HG03095 (cell line): ENCODE measurements at regions not wholly inside any gene's neighbourhood (a gene's known extent, or its start where the extent isn't known, plus 50 kb on each side); places are given as distances from the start of the nearest gene placed in this dataset.

Source experiments
- ATAC-seq: cut with Tn5 transposase; IDR thresholded peaks from one replicate; pipeline ENCODE4 v1.9.1; 2021; ENCODE audit warnings: moderate library complexity; ENCODE audit not compliant: unreplicated experiment

GRCh38 chr14:85987292-85987691, 457.3 kb downstream of the FLRT2 start:
- ATAC-seq, result no peak

GRCh38 chr14:85978582-85979250, 448.8 kb downstream of the FLRT2 start:
- ATAC-seq, result no peak

DNA sequence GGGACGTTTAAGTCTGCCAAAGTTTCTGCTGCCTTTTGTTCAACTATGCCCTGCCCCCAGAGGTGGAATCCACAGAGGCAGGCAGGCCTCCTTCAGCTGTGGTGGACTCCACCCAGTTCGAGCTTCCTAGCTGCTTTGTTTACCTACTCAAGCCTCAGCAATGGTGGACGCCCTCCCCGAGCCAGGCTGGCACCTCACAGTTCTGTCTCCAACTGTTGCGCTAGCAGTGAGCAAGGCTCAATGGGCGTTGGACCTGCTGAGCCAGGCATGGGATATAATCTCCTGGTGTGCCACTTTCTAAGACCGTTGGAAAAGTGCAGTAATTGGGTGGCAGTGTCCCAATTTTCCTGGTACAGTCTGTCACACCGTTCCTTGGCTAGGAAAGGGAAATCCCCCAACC, 444.7 kb downstream of the FLRT2 start:
- ATAC-seq, result no peak

DNA sequence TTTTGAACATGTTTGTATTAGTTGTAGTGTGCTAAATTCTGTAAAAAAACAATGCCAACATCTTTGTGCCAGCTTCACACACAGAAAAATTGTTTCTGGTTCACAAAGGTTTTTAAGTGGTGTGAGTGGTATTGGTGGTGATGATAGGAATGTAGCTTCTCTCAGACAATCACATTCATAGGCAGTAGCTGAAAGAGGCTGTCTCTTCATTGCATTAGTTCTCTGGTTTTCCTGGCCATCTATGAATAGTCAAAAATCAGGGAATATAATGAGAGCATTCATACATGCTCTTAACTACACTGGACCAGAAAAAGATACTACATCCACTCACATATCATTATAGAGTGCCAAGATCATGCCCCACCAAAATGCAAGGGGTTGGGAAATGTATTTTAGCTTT, 433.5 kb downstream of the FLRT2 start:
- no peak for ATAC-seq

DNA sequence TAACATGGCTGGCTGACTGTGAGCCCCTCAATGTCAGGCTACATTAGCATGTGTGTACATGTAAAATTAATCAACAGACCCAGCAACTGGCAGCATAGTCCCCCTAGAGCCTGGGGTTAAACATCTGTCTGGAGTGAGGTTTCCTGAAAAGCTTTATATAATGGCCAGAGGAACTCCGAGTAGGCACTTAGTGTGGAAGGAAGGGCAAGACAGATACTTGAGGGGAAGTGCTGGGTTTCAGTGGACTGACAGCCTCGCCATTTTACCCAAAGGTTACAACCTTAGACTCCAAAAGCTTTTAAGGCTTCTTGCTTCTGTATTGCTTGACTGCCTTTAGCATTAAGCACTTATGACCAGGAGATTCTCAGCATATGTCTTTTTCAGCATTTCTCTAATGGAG, 430.8 kb downstream of the FLRT2 start:
- ATAC-seq, result no peak

GRCh38 chr14:85959063-85959462, 429.1 kb downstream of the FLRT2 start:
- no peak for ATAC-seq

DNA sequence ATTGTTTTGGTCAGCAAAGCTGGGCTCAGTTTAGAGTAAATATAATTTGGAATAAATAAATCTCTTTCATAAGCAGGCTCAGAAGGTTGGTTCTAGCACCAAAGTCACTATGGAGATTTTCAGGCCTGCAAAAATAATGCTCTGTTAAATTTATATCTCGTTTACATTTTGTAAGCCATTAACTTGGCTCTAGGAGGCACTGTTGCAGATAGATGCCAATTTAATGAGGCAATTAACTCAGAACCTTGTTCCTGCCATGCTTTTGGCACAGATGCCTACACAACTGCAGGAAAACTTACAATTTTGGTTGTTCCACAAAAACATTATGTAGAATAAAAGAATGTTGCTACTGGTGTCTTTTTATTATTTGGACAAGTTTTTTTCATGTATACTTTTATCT, 428.1 kb downstream of the FLRT2 start:
- no peak for ATAC-seq

GRCh38 chr14:85953265-85953664, 423.3 kb downstream of the FLRT2 start:
- ATAC-seq, result no peak

- ATAC-seq, result no peak
Measured at GRCh38 chr14:85948153-85948552, 418.2 kb downstream of the FLRT2 start.

- no peak for ATAC-seq
Measured at GRCh38 chr14:85947461-85948139, 417.7 kb downstream of the FLRT2 start.

GRCh38 chr14:85943192-85943591, 413.2 kb downstream of the FLRT2 start:
- no peak for ATAC-seq

GRCh38 chr14:85934886-85935254, 404.9 kb downstream of the FLRT2 start:
- peak; percentile 42 for ATAC-seq

DNA sequence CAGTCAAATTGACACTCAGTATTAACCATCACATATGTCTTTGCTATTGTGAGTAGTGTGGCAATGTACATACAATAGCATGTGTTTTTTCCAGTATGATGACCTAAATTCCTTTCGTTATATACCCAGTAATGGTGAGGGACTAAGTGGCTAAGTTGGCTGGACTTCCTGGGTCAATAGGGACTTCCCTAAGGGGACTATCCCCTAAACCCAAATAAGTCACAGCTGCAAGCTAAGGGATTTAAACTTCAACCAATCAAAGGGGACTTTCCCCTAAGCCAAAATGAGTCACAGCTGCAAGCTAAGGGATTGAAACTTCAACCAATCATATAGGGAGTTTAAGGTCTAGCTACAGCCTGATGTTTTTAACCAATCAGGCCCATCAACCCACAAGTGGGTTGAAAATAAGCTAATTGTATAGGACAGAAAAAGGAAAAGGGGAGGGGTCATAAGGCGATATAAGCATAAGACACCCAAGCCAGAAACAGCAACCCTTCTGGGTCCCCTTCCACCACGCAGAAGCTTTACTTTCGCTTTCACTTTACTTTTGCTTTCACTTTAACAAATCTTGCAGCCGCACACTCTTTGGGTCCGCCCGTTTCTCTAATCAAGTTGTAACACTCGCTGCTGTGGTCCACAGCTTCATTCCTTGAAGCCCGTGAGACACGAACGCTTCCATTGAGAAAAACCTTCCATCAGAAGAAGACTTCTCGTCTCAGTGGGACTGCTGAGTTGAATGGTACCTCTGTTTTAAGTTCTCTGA, 404.4 kb downstream of the FLRT2 start:
- peak; percentile 92 for ATAC-seq

GRCh38 chr14:85921241-85921640, 391.3 kb downstream of the FLRT2 start:
- ATAC-seq, result no peak

DNA sequence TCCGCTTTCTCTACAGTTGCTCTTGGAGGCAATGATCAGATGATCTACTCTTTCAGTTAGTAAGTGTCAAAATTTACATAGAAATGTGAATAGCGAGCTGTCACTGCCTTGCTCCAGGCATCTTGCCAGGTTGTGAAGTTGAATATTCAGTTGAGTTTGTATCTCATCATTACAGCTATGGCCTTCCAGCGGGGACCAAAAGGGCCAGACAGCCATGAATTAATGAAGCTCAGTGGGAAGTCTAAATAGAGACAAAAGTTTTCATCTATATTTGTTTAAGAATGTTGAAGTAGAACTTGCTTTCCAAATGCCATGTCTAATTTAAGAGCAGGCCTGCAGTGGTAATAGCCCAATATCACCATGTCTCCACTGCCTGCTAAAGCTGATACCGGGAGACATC, 387.8 kb downstream of the FLRT2 start:
- no peak for ATAC-seq

- ATAC-seq, result no peak
Measured at GRCh38 chr14:85915711-85916110, 385.8 kb downstream of the FLRT2 start.

DNA sequence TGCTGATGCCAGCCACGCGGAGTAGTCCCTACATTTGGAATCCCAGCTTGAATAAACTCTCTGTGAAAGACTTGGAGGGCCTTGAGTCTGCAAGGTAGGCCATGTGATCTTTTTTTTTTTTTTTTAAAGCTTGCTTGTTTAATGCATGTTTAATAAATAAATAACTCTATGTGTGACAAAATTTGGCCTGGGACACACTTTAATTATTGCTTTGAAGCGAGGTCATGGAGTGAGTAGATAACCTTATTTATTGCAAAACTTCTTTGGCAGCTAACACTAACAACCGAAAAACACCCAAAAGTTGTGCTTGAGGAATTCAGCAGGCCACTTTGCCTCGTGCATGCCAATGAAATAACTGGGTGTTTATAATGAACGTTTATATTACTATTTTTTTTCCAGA, 382.2 kb downstream of the FLRT2 start:
- ATAC-seq, result no peak

DNA sequence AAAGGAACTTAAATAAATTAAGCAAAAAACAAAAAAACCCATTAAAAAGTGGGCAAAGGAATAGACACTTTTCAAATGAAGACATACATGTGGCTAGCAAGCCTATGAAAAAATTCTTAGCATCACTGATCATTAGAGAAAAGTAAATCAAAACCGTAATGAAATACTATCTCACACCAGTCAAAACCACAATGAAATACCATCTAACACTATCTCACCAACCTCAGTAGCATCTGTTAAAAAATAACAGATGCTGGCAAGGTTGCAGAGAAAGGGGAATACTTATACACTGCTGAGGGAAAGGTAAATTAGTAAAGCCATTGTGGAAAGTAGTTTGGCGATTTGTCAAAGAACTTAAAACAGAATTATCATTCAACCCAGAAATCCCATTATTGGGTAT, 381.1 kb downstream of the FLRT2 start:
- ATAC-seq, result no peak

DNA sequence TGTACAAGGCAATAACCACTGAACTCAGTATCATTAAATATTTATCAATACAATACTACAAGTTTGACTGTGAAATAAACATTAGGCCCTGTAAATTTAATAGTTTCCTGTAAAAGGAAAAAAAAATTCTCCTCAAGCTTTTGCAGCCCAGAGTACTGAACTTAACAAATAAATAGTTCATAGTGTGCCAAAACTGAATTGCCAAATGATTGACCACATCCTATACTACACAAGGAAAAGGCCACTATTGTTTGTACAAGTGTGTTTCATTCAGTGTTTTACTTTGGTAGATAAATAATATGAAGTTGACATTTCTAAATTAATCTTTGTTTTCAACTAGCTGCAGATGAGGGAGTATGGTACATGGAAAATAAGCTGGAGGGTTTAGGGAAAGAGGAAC, 379.6 kb downstream of the FLRT2 start:
- no peak for ATAC-seq

DNA sequence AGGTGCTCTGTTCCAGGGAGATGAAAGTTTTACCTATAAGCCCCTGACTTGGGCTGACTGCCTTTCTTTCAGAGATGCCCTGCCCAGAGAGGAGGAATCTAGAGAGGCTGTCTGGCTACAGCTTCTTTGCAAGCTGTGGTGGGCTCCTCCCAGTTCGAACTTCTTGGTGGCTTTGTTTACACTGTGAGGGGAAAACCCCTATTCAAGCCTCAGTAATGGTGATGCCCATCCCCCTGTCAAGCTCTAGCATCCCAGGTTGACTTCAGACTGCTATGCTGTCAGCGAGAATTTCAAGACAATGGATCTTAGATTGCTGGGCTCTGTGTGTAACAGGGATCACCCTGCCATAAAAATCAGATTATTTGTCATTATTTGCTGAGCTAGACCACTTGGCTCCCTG, 377.6 kb downstream of the FLRT2 start:
- ATAC-seq, result no peak

GRCh38 chr14:85897808-85898207, 367.9 kb downstream of the FLRT2 start:
- ATAC-seq, result no peak

DNA sequence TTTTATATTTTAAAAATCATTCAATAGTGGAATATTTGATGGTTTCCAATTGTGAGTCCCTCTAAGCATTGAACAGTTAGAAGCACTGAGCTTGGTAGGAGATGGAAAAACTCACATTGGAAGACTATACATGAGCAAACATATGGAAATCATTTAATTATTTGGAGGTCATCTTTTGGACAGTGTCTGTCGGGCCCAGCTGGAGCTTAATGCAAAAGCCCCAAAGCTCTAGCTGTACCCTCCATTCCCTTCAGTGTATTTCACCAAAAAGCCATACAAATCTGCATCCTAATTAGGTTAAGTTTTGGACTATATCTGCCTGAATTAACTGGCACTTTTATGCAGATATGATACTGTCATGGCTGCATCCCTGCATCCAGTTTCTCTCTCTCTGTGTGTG, 365.7 kb downstream of the FLRT2 start:
- no peak for ATAC-seq
